MM.1S (cell line): ENCODE measurements at regions not wholly inside any gene's neighbourhood (a gene's known extent, or its start where the extent isn't known, plus 50 kb on each side); places are given as distances from the start of the nearest gene placed in this dataset.

ENCODE experiments used
- EZH2 ChIP-seq: fragments of 300-600 bp; sonication (generic); optimal IDR thresholded peaks from 2 replicates; pipeline ENCODE3; 2017; ENCODE audit warnings: low read depth, mild to moderate bottlenecking, antibody characterized with exemption, low read length, mixed read lengths
- EZH2phosphoT487 ChIP-seq: fragments of 300-600 bp; sonication (generic); IDR thresholded peaks from 2 replicates; pipeline ENCODE4 v1.6.1; 2018; ENCODE audit warnings: antibody characterized with exemption, low read length
- TF ChIP-seq, protein P1 (sequence below): fragments of 300-600 bp; sonication (generic); IDR thresholded peaks from 2 replicates; pipeline ENCODE4 v1.5.1; 2016; ENCODE audit warnings: antibody characterized with exemption, low read length, mixed read lengths

DNA sequence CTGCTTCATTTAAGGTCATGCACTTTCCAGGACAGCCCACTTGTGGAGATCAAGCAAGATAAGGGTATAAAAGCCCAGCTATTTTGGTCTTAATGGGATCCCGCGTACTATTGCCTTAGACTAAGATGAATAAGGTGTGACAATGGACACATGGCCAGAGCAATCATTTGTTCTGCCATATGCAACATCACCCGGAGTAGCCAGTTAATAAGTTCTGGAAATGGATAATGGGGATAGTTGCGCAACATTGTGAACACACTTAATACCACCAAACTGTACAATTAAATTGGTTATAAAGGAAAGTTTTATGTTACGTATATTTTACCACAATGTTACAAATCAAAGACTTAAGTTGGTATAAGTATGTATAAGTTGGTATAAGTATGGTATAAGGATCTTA lies 674.5 kb downstream of the HDGFL1 start:
- TF ChIP-seq, protein P1, sequence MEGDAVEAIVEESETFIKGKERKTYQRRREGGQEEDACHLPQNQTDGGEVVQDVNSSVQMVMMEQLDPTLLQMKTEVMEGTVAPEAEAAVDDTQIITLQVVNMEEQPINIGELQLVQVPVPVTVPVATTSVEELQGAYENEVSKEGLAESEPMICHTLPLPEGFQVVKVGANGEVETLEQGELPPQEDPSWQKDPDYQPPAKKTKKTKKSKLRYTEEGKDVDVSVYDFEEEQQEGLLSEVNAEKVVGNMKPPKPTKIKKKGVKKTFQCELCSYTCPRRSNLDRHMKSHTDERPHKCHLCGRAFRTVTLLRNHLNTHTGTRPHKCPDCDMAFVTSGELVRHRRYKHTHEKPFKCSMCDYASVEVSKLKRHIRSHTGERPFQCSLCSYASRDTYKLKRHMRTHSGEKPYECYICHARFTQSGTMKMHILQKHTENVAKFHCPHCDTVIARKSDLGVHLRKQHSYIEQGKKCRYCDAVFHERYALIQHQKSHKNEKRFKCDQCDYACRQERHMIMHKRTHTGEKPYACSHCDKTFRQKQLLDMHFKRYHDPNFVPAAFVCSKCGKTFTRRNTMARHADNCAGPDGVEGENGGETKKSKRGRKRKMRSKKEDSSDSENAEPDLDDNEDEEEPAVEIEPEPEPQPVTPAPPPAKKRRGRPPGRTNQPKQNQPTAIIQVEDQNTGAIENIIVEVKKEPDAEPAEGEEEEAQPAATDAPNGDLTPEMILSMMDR, result no peak
- TF ChIP-seq EZH2phosphoT487 (no peak), EZH2 (no peak)
